Neural progenitor cell (in vitro differentiated cells): ENCODE measurements at regions not wholly inside any gene's neighbourhood (a gene's known extent, or its start where the extent isn't known, plus 50 kb on each side); places are given as distances from the start of the nearest gene placed in this dataset.

Experiments
- CTCF ChIP-seq: fragments of 200-600 bp; sonication (generic); IDR thresholded peaks from 2 replicates; pipeline ENCODE4 v1.5.1; 2017; ENCODE audit warnings: antibody characterized with exemption, mild to moderate bottlenecking
- EZH2 ChIP-seq: fragments of 200-600 bp; sonication (generic); IDR thresholded peaks from 2 replicates; pipeline ENCODE4 v1.6.1; 2017; ENCODE audit warnings: antibody characterized with exemption, mild to moderate bottlenecking, moderate library complexity

GRCh38 chr12:37543966-37544668 is 772.5 kb upstream of the ALG10B start:
- no peak for TF ChIP-seq CTCF
- TF ChIP-seq EZH2 = no peak
